Chondrocyte (in vitro differentiated cells): ENCODE measurements at regions not wholly inside any gene's neighbourhood (a gene's known extent, or its start where the extent isn't known, plus 50 kb on each side); places are given as distances from the start of the nearest gene placed in this dataset.

ENCODE experiments used
- DNase-seq: peaks from one replicate; pipeline ENCODE4 v3.0.0; 2021; ENCODE audit warnings: mixed read lengths, low spot score
- H3K27ac Mint-ChIP-seq: one replicate; pipeline ENCODE4 v1.8.0; 2021; ENCODE audit warnings: mild to moderate bottlenecking, moderate library complexity, mixed read lengths; ENCODE audit not compliant: unreplicated experiment
- H3K27me3 Mint-ChIP-seq: 2 replicates; pipeline ENCODE4 v1.8.0; 2021; ENCODE audit warnings: low read depth, mixed read lengths
- H3K36me3 Mint-ChIP-seq: 2 replicates; pipeline ENCODE4 v1.8.0; 2021; ENCODE audit warnings: low read depth, mixed read lengths
- H3K4me1 Mint-ChIP-seq: 2 replicates; pipeline ENCODE4 v1.8.0; 2021; ENCODE audit warnings: low read depth, mild to moderate bottlenecking, mixed read lengths
- H3K4me3 Mint-ChIP-seq: one replicate; pipeline ENCODE4 v1.8.0; 2021; ENCODE audit warnings: mild to moderate bottlenecking, moderate library complexity, mixed read lengths; ENCODE audit not compliant: unreplicated experiment
- H3K9me3 Mint-ChIP-seq: 2 replicates; pipeline ENCODE4 v1.8.0; 2021; ENCODE audit warnings: low read depth, mixed read lengths
- CTCF ChIP-seq: fragments of 200-600 bp; sonication (generic); IDR thresholded peaks from 2 replicates; pipeline ENCODE4 v1.5.0; 2021; ENCODE audit warnings: antibody characterized with exemption, mild to moderate bottlenecking, moderate library complexity

DNA sequence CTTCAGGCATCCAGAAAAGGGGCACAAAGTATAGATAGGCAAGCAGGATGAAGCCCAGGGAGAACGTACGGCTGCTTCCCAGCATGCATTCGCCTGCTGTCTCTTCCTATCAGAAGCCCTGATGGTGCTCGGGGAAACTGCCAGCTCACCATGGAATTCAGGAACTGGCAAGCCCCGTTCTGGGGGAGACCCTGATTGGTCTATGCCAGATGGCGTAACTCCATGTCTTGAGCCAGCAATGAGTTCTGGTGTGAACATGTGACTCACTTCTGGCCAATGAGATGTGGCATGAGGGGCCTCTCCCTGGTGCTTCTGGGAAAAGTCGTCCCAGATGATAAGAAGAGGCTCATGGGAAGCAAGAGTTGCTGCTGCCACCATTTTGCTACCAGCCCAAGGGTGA, 270.8 kb downstream of the BCL11B start:
- no peak for TF ChIP-seq CTCF
- H3K9me3 Mint-ChIP-seq = no peaks in the 10 kb centered on the region
- no peaks in the 10 kb centered on the region for H3K36me3 Mint-ChIP-seq
- DNase-seq = no peak
- H3K4me1 Mint-ChIP-seq = peaks cover 4% of the 10 kb centered on the region
- H3K27ac Mint-ChIP-seq = no peak overlapping the region
- peaks cover 8% of the 10 kb centered on the region for H3K27me3 Mint-ChIP-seq
- no peak overlapping the region for H3K4me3 Mint-ChIP-seq

DNA sequence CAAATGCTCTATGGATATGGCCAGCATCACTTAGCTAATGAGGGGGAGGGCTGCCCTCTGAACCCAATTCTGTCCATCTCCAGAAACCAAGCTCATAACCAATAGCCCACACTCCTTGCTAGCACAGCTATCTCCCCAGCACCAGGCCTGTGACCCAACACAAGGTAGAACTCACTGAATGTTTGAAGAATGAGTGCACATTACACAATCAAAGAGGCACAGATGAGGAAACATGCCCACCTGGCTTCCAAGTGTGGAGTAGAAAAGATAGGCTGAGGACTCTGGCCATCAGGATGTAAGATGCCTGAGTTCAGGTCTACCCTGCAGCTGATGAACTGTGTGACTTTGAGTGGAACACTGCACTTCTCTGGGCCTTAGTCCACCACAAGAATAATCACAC, 268.4 kb downstream of the BCL11B start:
- H3K4me3 Mint-ChIP-seq = no peak overlapping the region
- peaks cover 6% of the 10 kb centered on the region for H3K4me1 Mint-ChIP-seq
- no peaks in the 10 kb centered on the region for H3K36me3 Mint-ChIP-seq
- peaks cover 5% of the 10 kb centered on the region for H3K27me3 Mint-ChIP-seq
- TF ChIP-seq CTCF = no peak
- no peak overlapping the region for H3K27ac Mint-ChIP-seq
- no peak for DNase-seq
- no peaks in the 10 kb centered on the region for H3K9me3 Mint-ChIP-seq

GRCh38 chr14:99004112-99004511, 267.9 kb downstream of the BCL11B start:
- no peak overlapping the region for H3K27ac Mint-ChIP-seq
- no peak for DNase-seq
- TF ChIP-seq CTCF = no peak
- no peaks in the 10 kb centered on the region for H3K36me3 Mint-ChIP-seq
- no peaks in the 10 kb centered on the region for H3K9me3 Mint-ChIP-seq
- no peak overlapping the region for H3K4me3 Mint-ChIP-seq
- H3K4me1 Mint-ChIP-seq = peaks cover 6% of the 10 kb centered on the region
- H3K27me3 Mint-ChIP-seq = peaks cover 6% of the 10 kb centered on the region

- no peak for DNase-seq
- Mint-ChIP-seq H3K27ac (no peak overlapping the region), H3K4me3 (no peak overlapping the region), H3K36me3 (no peaks in the 10 kb centered on the region), H3K27me3 (peaks cover 10% of the 10 kb centered on the region), H3K4me1 (peaks cover 6% of the 10 kb centered on the region), H3K9me3 (no peaks in the 10 kb centered on the region)
- no peak for TF ChIP-seq CTCF
Measured at GRCh38 chr14:99006276-99006675, 265.7 kb downstream of the BCL11B start.

DNA sequence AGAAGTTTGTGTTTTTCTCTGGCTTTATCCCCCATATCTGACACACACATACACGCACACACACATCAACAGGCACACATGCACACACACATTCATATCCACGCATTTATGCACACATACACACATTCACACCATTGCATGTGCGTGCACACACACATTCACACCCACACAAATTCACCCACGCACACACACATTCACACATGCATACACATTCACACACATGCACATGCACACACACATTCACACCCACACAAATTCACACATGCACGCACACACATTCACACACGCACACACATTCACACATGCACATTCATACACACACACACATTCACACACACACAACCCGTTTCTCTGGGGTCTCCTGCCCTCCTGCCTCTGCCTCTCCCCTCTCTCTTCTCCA, 264.2 kb downstream of the BCL11B start:
- Mint-ChIP-seq H3K27ac (no peak overlapping the region), H3K4me3 (no peak overlapping the region)

More for the DNA sequence above, 264.2 kb downstream of the BCL11B start:
- no peak for DNase-seq
- Mint-ChIP-seq H3K9me3 (no peaks in the 10 kb centered on the region), H3K27me3 (peaks cover 12% of the 10 kb centered on the region), H3K36me3 (no peaks in the 10 kb centered on the region), H3K4me1 (peaks cover 6% of the 10 kb centered on the region)
- TF ChIP-seq CTCF = no peak
